ENCODE measurements at regions not wholly inside any gene's neighbourhood (a gene's known extent, or its start where the extent isn't known, plus 50 kb on each side); places are given as distances from the start of the nearest gene placed in this dataset.

DNA sequence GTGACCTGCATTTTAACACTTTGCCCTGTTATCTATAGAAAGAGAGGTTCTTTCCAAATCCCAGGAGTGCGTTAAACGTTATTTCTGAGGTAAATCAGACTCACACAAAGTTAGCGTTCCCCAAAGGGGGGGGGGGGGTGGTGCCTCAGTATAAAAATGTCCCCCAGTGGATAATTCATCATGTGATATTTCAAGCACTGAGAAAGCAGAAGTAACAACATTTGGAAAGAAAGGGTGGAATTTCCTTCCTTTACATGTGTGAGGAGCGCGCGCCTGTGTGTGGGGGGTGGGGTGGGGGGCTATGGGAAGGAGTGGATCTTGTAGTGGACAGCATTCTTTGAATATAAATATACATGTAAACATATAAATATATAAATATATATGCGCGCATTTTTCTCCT is 630.9 kb downstream of the NYAP2 start:
- TF ChIP-seq, protein P1, sequence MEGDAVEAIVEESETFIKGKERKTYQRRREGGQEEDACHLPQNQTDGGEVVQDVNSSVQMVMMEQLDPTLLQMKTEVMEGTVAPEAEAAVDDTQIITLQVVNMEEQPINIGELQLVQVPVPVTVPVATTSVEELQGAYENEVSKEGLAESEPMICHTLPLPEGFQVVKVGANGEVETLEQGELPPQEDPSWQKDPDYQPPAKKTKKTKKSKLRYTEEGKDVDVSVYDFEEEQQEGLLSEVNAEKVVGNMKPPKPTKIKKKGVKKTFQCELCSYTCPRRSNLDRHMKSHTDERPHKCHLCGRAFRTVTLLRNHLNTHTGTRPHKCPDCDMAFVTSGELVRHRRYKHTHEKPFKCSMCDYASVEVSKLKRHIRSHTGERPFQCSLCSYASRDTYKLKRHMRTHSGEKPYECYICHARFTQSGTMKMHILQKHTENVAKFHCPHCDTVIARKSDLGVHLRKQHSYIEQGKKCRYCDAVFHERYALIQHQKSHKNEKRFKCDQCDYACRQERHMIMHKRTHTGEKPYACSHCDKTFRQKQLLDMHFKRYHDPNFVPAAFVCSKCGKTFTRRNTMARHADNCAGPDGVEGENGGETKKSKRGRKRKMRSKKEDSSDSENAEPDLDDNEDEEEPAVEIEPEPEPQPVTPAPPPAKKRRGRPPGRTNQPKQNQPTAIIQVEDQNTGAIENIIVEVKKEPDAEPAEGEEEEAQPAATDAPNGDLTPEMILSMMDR (IDR thresholded peaks at IDR 0.05): no peak
- no peak for TF ChIP-seq POLR2A (IDR thresholded peaks at IDR 0.05)

All from testis (tissue), 2 donors.